Transverse colon (tissue), 3 donors: ENCODE measurements at regions not wholly inside any gene's neighbourhood (a gene's known extent, or its start where the extent isn't known, plus 50 kb on each side); places are given as distances from the start of the nearest gene placed in this dataset.

Experiments
- CTCF ChIP-seq, 5 experiments: fragments of 200-600 bp in 3 of 5; fragments of 450-650 bp in 2 of 5; sonication (generic) in 3 of 5; IDR thresholded peaks; 1 replicate in 2 of 5; 2 replicates in 3 of 5; pipeline ENCODE4 v1.5.1; 2016 to 2017; ENCODE audit warnings: antibody characterized with exemption in 5 of 5, inconsistent platforms in 3 of 5, mild to moderate bottlenecking in 2 of 5, moderate library complexity in 1 of 5
- EP300 ChIP-seq: sonication (generic); formaldehyde crosslinking; IDR thresholded peaks from one replicate; pipeline ENCODE4 v1.6.1; 2017; ENCODE audit warnings: antibody characterized with exemption, low read depth
- POLR2A ChIP-seq: fragments of 450-650 bp; IDR thresholded peaks from one replicate; pipeline ENCODE4 v1.6.1; 2016; ENCODE audit warnings: antibody characterized with exemption, mild to moderate bottlenecking, moderate library complexity

GRCh38 chr10:117663750-117664149 is 121.2 kb downstream of the EMX2 start:
- TF ChIP-seq CTCF (IDR thresholded peaks at IDR 0.05): no peak
- no peak for TF ChIP-seq POLR2A
- no peak for TF ChIP-seq EP300
